SU-DHL-6 (cell line): ENCODE measurements at regions not wholly inside any gene's neighbourhood (a gene's known extent, or its start where the extent isn't known, plus 50 kb on each side); places are given as distances from the start of the nearest gene placed in this dataset.

Source experiments
- EZH2phosphoT487 ChIP-seq: fragments of 200-600 bp; sonication (generic), shearing (Covaris generic); conservative IDR thresholded peaks from 2 replicates; pipeline ENCODE4 v1.6.1; 2018; ENCODE audit warnings: mild to moderate bottlenecking, antibody characterized with exemption, low read length, moderate library complexity, mixed read lengths
- TF ChIP-seq, protein P1 (sequence below): fragments of 200-600 bp; sonication (generic); IDR thresholded peaks from one replicate; pipeline ENCODE4 v1.5.1; 2017; ENCODE audit warnings: antibody characterized with exemption, mild to moderate bottlenecking, low read length, moderate library complexity; ENCODE audit not compliant: insufficient read depth, poor library complexity, severe bottlenecking

- TF ChIP-seq, protein P1, sequence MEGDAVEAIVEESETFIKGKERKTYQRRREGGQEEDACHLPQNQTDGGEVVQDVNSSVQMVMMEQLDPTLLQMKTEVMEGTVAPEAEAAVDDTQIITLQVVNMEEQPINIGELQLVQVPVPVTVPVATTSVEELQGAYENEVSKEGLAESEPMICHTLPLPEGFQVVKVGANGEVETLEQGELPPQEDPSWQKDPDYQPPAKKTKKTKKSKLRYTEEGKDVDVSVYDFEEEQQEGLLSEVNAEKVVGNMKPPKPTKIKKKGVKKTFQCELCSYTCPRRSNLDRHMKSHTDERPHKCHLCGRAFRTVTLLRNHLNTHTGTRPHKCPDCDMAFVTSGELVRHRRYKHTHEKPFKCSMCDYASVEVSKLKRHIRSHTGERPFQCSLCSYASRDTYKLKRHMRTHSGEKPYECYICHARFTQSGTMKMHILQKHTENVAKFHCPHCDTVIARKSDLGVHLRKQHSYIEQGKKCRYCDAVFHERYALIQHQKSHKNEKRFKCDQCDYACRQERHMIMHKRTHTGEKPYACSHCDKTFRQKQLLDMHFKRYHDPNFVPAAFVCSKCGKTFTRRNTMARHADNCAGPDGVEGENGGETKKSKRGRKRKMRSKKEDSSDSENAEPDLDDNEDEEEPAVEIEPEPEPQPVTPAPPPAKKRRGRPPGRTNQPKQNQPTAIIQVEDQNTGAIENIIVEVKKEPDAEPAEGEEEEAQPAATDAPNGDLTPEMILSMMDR: no peak
- no peak for TF ChIP-seq EZH2phosphoT487
Observed at GRCh38 chr5:6246820-6247437, 131.4 kb downstream of the MED10 start.
